ENCODE measurements at regions not wholly inside any gene's neighbourhood (a gene's known extent, or its start where the extent isn't known, plus 50 kb on each side); places are given as distances from the start of the nearest gene placed in this dataset.
"Not testable (repeated sequence)": the region's sequence is repeated elsewhere in the genome, so short reads cannot be mapped to it uniquely, and the experiment has no call there.

- H2AFZ ChIP-seq (ENCODE audit: low read length); H3K79me2 ChIP-seq (ENCODE audit: insufficient read depth, low read length); in situ Hi-C loops (cut with HindIII; ENCODE audit: extremely low pct_ligation_motif_present, low pct_unique_long_range_greater_than_20kb); FAIRE-seq; H4K20me1 ChIP-seq (ENCODE audit: insufficient read depth, low read length); H3K9ac ChIP-seq (ENCODE audit: insufficient read depth, low read depth, low read length); H3K36me3 ChIP-seq (replicated peaks in 1 of 2; ENCODE audit: control insufficient read depth in 1 of 2, insufficient read depth in 2 of 2, low read length in 2 of 2); CTCF ChIA-PET (ENCODE audit: low intra/inter-chr PET ratio, low total read pairs); H3K27me3 ChIP-seq (ENCODE audit: control insufficient read depth in 1 of 2, insufficient read depth in 2 of 2, low read length in 2 of 2); intact Hi-C loops (cut with micrococcal nuclease; ENCODE audit: unreplicated experiment); BruUV-seq (replicated peaks); TF ChIP-seq SOX6 (IDR thresholded peaks at IDR 0.05): not testable (repeated sequence)
- WGBS (ENCODE audit: low lambda C conversion rate): 0% methylated on average over 1 of the region's 1 CpG
- peak overlapping the region in 2 of 3 experiments; percentile 30 to 64; a peak in 2 of 6 replicates for H3K4me3 ChIP-seq (replicated peaks in 1 of 3; ENCODE audit: insufficient read depth in 1 of 3, low read depth in 2 of 3, low read length in 3 of 3)
- H3K4me1 ChIP-seq (ENCODE audit: insufficient read depth, low read length): peaks cover 45% of the 10 kb centered on the region
- H3K9me3 ChIP-seq (ENCODE audit: low read length): peaks cover 15% of the 10 kb centered on the region; the same call in 1 of the 2 replicates
- peak overlapping the region; percentile 55 for H3K4me2 ChIP-seq (ENCODE audit: low read depth, low read length)
- POLR2A ChIA-PET: interaction anchor here (0.9 to 1.9 kb wide), 5 partner anchors 20 to 239 kb away, joined by 3 to 10 read pairs (median 4); no protein-coding TSS in a partner anchor
- peak; percentile 61 for DNase-seq (ENCODE audit: low spot score)
- peak overlapping the region; percentile 72 for H3K27ac ChIP-seq (ENCODE audit: extremely low read length, insufficient read depth, low read length)
- ATAC-seq: peak; percentile 82
- peak; percentile 89 for TF ChIP-seq SOX6 (CRISPR knock-in tag; IDR thresholded peaks at IDR 0.05)
- 0 out of 2 replicates have a peak, but pooled peaks have one; percentile 49 for TF ChIP-seq TBX2 (CRISPR knock-in tag; IDR thresholded peaks at IDR 0.05; ENCODE audit: borderline replicate concordance)
- peak; percentile 61 for TF ChIP-seq TBL1XR1 (IDR thresholded peaks at IDR 0.05; ENCODE audit: borderline replicate concordance, low read length, partially characterized antibody)
- peak; percentile 76 for TF ChIP-seq ZBTB7B (CRISPR knock-in tag; IDR thresholded peaks at IDR 0.05)
- peak; percentile 82; the same call in 1 of the 2 replicates for TF ChIP-seq FOXK1 (CRISPR knock-in tag; IDR thresholded peaks at IDR 0.05; ENCODE audit: borderline replicate concordance, low read depth)
- 0 out of 2 replicates have a peak, but pooled peaks have one; percentile 21 for TF ChIP-seq GMEB1 (CRISPR knock-in tag; IDR thresholded peaks at IDR 0.05; ENCODE audit: borderline replicate concordance)
- TF ChIP-seq SMC3 (IDR thresholded peaks at IDR 0.05; ENCODE audit: low read length): peak; percentile 15; the same call in 1 of the 2 replicates
- peak; percentile 67; the same call in 1 of the 2 replicates for TF ChIP-seq ZMYM4 (CRISPR knock-in tag; IDR thresholded peaks at IDR 0.05)
- peak; percentile 66 for TF ChIP-seq RARA (CRISPR knock-in tag; IDR thresholded peaks at IDR 0.05)
- peak; percentile 70 for TF ChIP-seq RXRB (CRISPR knock-in tag; IDR thresholded peaks at IDR 0.05; ENCODE audit: borderline replicate concordance)
- TF ChIP-seq ISL2 (CRISPR knock-in tag; IDR thresholded peaks at IDR 0.05): peak; percentile 82; the same call in 1 of the 2 replicates
- peak; percentile 98 for TF ChIP-seq ZBTB39 (CRISPR knock-in tag; IDR thresholded peaks at IDR 0.05)
- 0 out of 2 replicates have a peak, but pooled peaks have one; percentile 29 for TF ChIP-seq SRF (IDR thresholded peaks at IDR 0.05; ENCODE audit: low read depth, low read length)
- TF ChIP-seq REPIN1 (CRISPR knock-in tag; IDR thresholded peaks at IDR 0.05; ENCODE audit: borderline replicate concordance, low read depth): 0 out of 2 replicates have a peak, but pooled peaks have one; percentile 26
- TF ChIP-seq ZSCAN9 (CRISPR knock-in tag; IDR thresholded peaks at IDR 0.05; ENCODE audit: borderline replicate concordance): peak; percentile 58; the same call in 1 of the 2 replicates
- peak; percentile 94 for TF ChIP-seq ZNF12 (CRISPR knock-in tag; IDR thresholded peaks at IDR 0.05)
- TF ChIP-seq PAXIP1 (CRISPR knock-in tag; conservative IDR thresholded peaks at IDR 0.05): peak; percentile 87
These were observed 105.5 kb downstream of the BUD13 start for GRCh38 chr11:116667318-116667717.

Data from HepG2 (cell line).